ENCODE measurements at regions not wholly inside any gene's neighbourhood (a gene's known extent, or its start where the extent isn't known, plus 50 kb on each side); places are given as distances from the start of the nearest gene placed in this dataset.

DNA sequence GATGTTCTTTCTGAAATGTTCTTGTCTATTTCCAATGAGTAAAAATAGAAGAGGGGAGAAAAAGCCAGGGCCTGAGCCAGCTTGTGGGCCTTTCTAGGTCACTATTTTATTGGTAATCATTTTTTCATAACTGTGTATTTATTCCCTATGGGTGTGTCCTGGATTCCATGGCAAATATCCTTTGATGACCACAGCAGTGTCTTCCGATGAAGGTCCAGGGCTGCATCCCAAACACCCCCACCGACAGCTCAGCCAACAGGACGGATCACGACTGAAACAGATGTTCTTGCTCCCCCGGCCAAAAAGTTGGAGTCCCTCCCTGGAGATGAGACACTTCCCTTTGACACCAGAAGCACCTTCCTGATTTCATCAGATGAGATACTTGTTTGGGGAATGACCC is 105.4 kb upstream of the PLEKHG1 start:
- TF ChIP-seq, protein P1, sequence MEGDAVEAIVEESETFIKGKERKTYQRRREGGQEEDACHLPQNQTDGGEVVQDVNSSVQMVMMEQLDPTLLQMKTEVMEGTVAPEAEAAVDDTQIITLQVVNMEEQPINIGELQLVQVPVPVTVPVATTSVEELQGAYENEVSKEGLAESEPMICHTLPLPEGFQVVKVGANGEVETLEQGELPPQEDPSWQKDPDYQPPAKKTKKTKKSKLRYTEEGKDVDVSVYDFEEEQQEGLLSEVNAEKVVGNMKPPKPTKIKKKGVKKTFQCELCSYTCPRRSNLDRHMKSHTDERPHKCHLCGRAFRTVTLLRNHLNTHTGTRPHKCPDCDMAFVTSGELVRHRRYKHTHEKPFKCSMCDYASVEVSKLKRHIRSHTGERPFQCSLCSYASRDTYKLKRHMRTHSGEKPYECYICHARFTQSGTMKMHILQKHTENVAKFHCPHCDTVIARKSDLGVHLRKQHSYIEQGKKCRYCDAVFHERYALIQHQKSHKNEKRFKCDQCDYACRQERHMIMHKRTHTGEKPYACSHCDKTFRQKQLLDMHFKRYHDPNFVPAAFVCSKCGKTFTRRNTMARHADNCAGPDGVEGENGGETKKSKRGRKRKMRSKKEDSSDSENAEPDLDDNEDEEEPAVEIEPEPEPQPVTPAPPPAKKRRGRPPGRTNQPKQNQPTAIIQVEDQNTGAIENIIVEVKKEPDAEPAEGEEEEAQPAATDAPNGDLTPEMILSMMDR (optimal IDR thresholded peaks at IDR 0.05 in 1 of 3, IDR thresholded peaks at IDR 0.05 in 1 of 3, conservative IDR thresholded peaks at IDR 0.05 in 1 of 3; ENCODE audit: extremely low read depth in 1 of 3, insufficient read depth in 2 of 3, low read length in 3 of 3) = no peak
- no peak for TF ChIP-seq EZH2 (IDR thresholded peaks at IDR 0.05; ENCODE audit: low read length)

Data from keratinocyte (primary cell).